ENCODE measurements at regions not wholly inside any gene's neighbourhood (a gene's known extent, or its start where the extent isn't known, plus 50 kb on each side); places are given as distances from the start of the nearest gene placed in this dataset.
A peak's percentile ranks its signal among the peaks of the same experiment; 100 is the strongest.

DNA sequence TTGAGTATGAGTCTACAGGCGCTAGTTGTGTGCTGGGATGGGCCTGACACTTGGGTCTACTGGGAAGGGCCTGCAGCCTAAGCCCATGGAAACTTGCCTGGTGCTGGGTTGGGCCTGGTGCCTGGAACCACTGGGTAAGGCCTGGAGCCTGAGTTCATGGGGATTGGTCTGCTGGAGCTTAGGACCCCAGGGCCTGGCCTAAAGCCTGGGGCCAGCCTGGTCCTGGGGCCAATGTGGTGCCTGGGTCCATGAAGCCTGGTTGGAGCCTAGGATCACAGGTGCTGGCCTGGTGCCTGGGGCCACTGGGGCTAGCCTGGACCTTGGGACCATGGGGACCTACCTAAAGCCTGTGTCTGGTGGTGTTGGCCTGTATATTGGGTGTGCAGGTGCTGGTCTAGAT lies 270.3 kb upstream of the GRIA3 start:
- Histone ChIP-seq H3K4me2 (ENCODE audit: low read depth, low read length) (no peak overlapping the region), H2AFZ (ENCODE audit: low read length) (no peak overlapping the region), H3K9me3 (replicated peaks; ENCODE audit: insufficient read depth, low read length) (no peaks in the 10 kb centered on the region; the same call in 1 of the 2 replicates), H3K36me3 (replicated peaks; ENCODE audit: insufficient read depth, low read length) (no peaks in the 10 kb centered on the region; the same call in 1 of the 2 replicates), H3K27ac (ENCODE audit: low read length) (peak overlapping the region; percentile 18; the same call in 1 of the 2 replicates), H4K20me1 (ENCODE audit: insufficient read depth, low read length) (no peaks in the 10 kb centered on the region), H3K27me3 (replicated peaks; ENCODE audit: insufficient read depth, low read length) (no peaks in the 10 kb centered on the region), H3K79me2 (ENCODE audit: low read length) (no peaks in the 10 kb centered on the region), H3F3A (ENCODE audit: insufficient read depth, low read length) (no peaks in the 10 kb centered on the region), H3K9me2 (replicated peaks; ENCODE audit: insufficient read depth, low read length) (no peaks in the 10 kb centered on the region), H3K9ac (ENCODE audit: low read length) (no peak overlapping the region), H3K4me1 (ENCODE audit: low read length) (0 out of 2 replicates have a peak, but pooled peaks cover 6% of the 10 kb centered on the region), H3K4me3 (ENCODE audit: low read length) (no peak overlapping the region)
- no peak for TF ChIP-seq EZH2phosphoT487 (IDR thresholded peaks at IDR 0.05; ENCODE audit: low read length)
- no peak for TF ChIP-seq CTCF (IDR thresholded peaks at IDR 0.05; ENCODE audit: low read length)
- no peak for TF ChIP-seq EZH2 (optimal IDR thresholded peaks at IDR 0.05; ENCODE audit: low read depth, low read length)
- DNase-seq, result no peak

- Histone ChIP-seq H3K9me2 (replicated peaks; ENCODE audit: insufficient read depth, low read length) (no peaks in the 10 kb centered on the region), H2AFZ (ENCODE audit: low read length) (no peak overlapping the region), H3K27ac (ENCODE audit: low read length) (no peak overlapping the region), H4K20me1 (ENCODE audit: insufficient read depth, low read length) (no peaks in the 10 kb centered on the region), H3K4me1 (ENCODE audit: low read length) (0 out of 2 replicates have a peak, but pooled peaks cover 6% of the 10 kb centered on the region), H3K9me3 (replicated peaks; ENCODE audit: insufficient read depth, low read length) (no peaks in the 10 kb centered on the region; the same call in 1 of the 2 replicates), H3K4me2 (ENCODE audit: low read depth, low read length) (no peak overlapping the region), H3K36me3 (replicated peaks; ENCODE audit: insufficient read depth, low read length) (no peaks in the 10 kb centered on the region; the same call in 1 of the 2 replicates), H3F3A (ENCODE audit: insufficient read depth, low read length) (no peaks in the 10 kb centered on the region), H3K4me3 (ENCODE audit: low read length) (no peak overlapping the region), H3K27me3 (replicated peaks; ENCODE audit: insufficient read depth, low read length) (no peaks in the 10 kb centered on the region), H3K9ac (ENCODE audit: low read length) (no peak overlapping the region), H3K79me2 (ENCODE audit: low read length) (no peaks in the 10 kb centered on the region)
- no peak for TF ChIP-seq CTCF (IDR thresholded peaks at IDR 0.05; ENCODE audit: low read length)
- TF ChIP-seq EZH2 (optimal IDR thresholded peaks at IDR 0.05; ENCODE audit: low read depth, low read length), result no peak
- TF ChIP-seq EZH2phosphoT487 (IDR thresholded peaks at IDR 0.05; ENCODE audit: low read length), result no peak
- DNase-seq, result no peak
Observed at GRCh38 chrX:122914256-122914655, 269.8 kb upstream of the GRIA3 start.

- TF ChIP-seq CTCF (IDR thresholded peaks at IDR 0.05; ENCODE audit: low read length) (no peak), EZH2phosphoT487 (IDR thresholded peaks at IDR 0.05; ENCODE audit: low read length) (no peak), EZH2 (optimal IDR thresholded peaks at IDR 0.05; ENCODE audit: low read depth, low read length) (no peak)
- Histone ChIP-seq H2AFZ (ENCODE audit: low read length) (no peak overlapping the region), H3K4me3 (ENCODE audit: low read length) (no peak overlapping the region), H3K4me2 (ENCODE audit: low read depth, low read length) (no peak overlapping the region), H3F3A (ENCODE audit: insufficient read depth, low read length) (no peaks in the 10 kb centered on the region), H4K20me1 (ENCODE audit: insufficient read depth, low read length) (no peaks in the 10 kb centered on the region), H3K36me3 (replicated peaks; ENCODE audit: insufficient read depth, low read length) (no peaks in the 10 kb centered on the region), H3K9me2 (replicated peaks; ENCODE audit: insufficient read depth, low read length) (no peaks in the 10 kb centered on the region), H3K9ac (ENCODE audit: low read length) (no peak overlapping the region), H3K27me3 (replicated peaks; ENCODE audit: insufficient read depth, low read length) (no peaks in the 10 kb centered on the region), H3K27ac (ENCODE audit: low read length) (no peak overlapping the region), H3K4me1 (ENCODE audit: low read length) (0 out of 2 replicates have a peak, but pooled peaks cover 7% of the 10 kb centered on the region), H3K9me3 (replicated peaks; ENCODE audit: insufficient read depth, low read length) (no peaks in the 10 kb centered on the region), H3K79me2 (ENCODE audit: low read length) (no peaks in the 10 kb centered on the region)
- DNase-seq, result no peak
Observed at GRCh38 chrX:122934131-122934530, 249.9 kb upstream of the GRIA3 start.
